Panc1 (cell line): ENCODE measurements at regions not wholly inside any gene's neighbourhood (a gene's known extent, or its start where the extent isn't known, plus 50 kb on each side); places are given as distances from the start of the nearest gene placed in this dataset.

Experiments used
- ATAC-seq: fragments of 200-7000 bp; cut with Tn5 transposase; 2 replicates; pipeline ENCODE4 v1.9.1; 2020; ENCODE audit warnings: mild to moderate bottlenecking, moderate library complexity
- BruUV-seq: library from RNA; stranded (reverse); fragments of 400-500 nt; replicated peaks from 2 replicates; lab custom pipeline; 2021; lab: Mats Ljungman, UMichigan
- CTCF ChIA-PET: fragments of 300-600 bp; sonication (Branson Sonifier 250); formaldehyde crosslinking; loops from one replicate; lab custom pipeline; 2022; ENCODE audit warnings: antibody characterized with exemption; lab: Charles Lee
- POLR2A ChIA-PET: fragments of 300-600 bp; sonication (Branson Sonifier 250); formaldehyde crosslinking; loops from one replicate; lab custom pipeline; 2022; ENCODE audit warnings: antibody characterized with exemption; lab: Charles Lee
- DNase-seq: peaks from one replicate; pipeline ENCODE4 v3.0.0-alpha.2; 2010; ENCODE audit warnings: low read depth, low spot score
- H3K27ac ChIP-seq: 2 replicates; pipeline ENCODE4 v1.5.1; 2011; ENCODE audit warnings: mild to moderate bottlenecking, low read length, inconsistent platforms
- H3K27me3 ChIP-seq: fragments of 200-500 bp; sonication (Bioruptor generic); 2 replicates; pipeline ENCODE4 v1.6.0; 2014; ENCODE audit warnings: low read length, inconsistent platforms; ENCODE audit not compliant: control insufficient read depth, insufficient read depth
- H3K36me3 ChIP-seq: fragments of 200-500 bp; sonication (Bioruptor generic); 2 replicates; pipeline ENCODE4 v1.5.1; 2014; ENCODE audit warnings: inconsistent platforms, mild to moderate bottlenecking, low read length, moderate library complexity; ENCODE audit not compliant: control insufficient read depth, insufficient read depth
- H3K4me1 ChIP-seq: 2 replicates; pipeline ENCODE4 v1.5.1; 2011; ENCODE audit warnings: inconsistent platforms, mild to moderate bottlenecking, low read length, moderate library complexity; ENCODE audit not compliant: control insufficient read depth, insufficient read depth
- H3K4me3 ChIP-seq, 2 experiments: 2 replicates each; pipeline ENCODE4 v1.5.1; 2011 to 2012; ENCODE audit warnings: low read depth in 2 of 2, low read length in 2 of 2, mild to moderate bottlenecking in 2 of 2, inconsistent platforms in 1 of 2, moderate library complexity in 1 of 2
- H3K9me3 ChIP-seq: fragments of 200-500 bp; sonication (Bioruptor generic); 2 replicates; pipeline ENCODE4 v1.5.1; 2014; ENCODE audit warnings: low read depth, mild to moderate bottlenecking, inconsistent platforms, low read length, moderate library complexity; ENCODE audit not compliant: control insufficient read depth, insufficient read depth
- CTCF ChIP-seq: fragments of 450-650 bp; IDR thresholded peaks from 2 replicates; pipeline ENCODE4 v1.5.1; 2017; ENCODE audit warnings: mild to moderate bottlenecking
- POLR2AphosphoS5 ChIP-seq: IDR thresholded peaks from 2 replicates; pipeline ENCODE4 v1.6.1; 2012; ENCODE audit warnings: mild to moderate bottlenecking, low read depth, low read length, moderate library complexity
- SIN3A ChIP-seq: IDR thresholded peaks from 2 replicates; pipeline ENCODE4 v1.6.1; 2012; ENCODE audit warnings: low read depth, mild to moderate bottlenecking, low read length, moderate library complexity, borderline replicate concordance; ENCODE audit not compliant: insufficient read depth
- TCF7L2 ChIP-seq: IDR thresholded peaks from 2 replicates; pipeline ENCODE4 v1.6.1; 2011; ENCODE audit warnings: mild to moderate bottlenecking, low read depth, low read length, inconsistent platforms
- in situ Hi-C: cut with HindIII; loops from 2 replicates; pipeline ENCODE4 v1.10.0; 2016; ENCODE audit warnings: low sequenced_read_pairs, low pct_unique_long_range_greater_than_20kb
- intact Hi-C: fragments of 100-400 bp; cut with micrococcal nuclease; formaldehyde crosslinking; loops from one replicate; pipeline ENCODE4 v1.10.0; 2022; ENCODE audit not compliant: unreplicated experiment
- TF ChIP-seq, protein P1 (sequence below), 2 experiments: IDR thresholded peaks; 2 replicates each; pipeline ENCODE4 v1.6.1; 2011 to 2012; ENCODE audit warnings: low read depth in 2 of 2, control low read depth in 1 of 2, low read length in 1 of 2, mild to moderate bottlenecking in 1 of 2, moderate library complexity in 1 of 2; ENCODE audit not compliant: insufficient read depth in 1 of 2

DNA sequence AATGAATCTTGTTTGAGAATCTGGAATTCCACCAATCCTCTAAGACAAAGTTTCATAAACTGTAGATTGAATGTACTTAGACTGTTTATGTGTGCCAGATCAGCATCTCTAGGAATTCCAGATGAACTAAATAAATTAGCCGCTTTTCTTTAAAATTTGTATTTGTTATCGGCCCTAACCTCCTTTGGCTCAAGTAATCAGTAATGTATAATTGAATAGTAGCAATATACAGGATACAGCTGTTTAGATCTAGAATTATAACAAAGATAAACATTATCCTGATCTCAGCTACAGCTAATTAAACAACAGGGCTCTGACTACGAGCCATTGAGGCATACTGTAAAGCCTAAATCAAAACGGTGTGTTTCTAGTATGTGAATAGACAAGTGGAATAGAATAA is 120.3 kb downstream of the CYB561 start:
- POLR2A ChIA-PET: no interaction called here
- Histone ChIP-seq H3K4me3 (no peak overlapping the region), H3K27ac (no peak overlapping the region), H3K27me3 (no peaks in the 10 kb centered on the region), H3K4me1 (no peaks in the 10 kb centered on the region), H3K9me3 (no peaks in the 10 kb centered on the region), H3K36me3 (no peaks in the 10 kb centered on the region; the same call in 1 of the 2 replicates)
- TF ChIP-seq CTCF: no peak
- TF ChIP-seq POLR2AphosphoS5: no peak
- TF ChIP-seq, protein P1, sequence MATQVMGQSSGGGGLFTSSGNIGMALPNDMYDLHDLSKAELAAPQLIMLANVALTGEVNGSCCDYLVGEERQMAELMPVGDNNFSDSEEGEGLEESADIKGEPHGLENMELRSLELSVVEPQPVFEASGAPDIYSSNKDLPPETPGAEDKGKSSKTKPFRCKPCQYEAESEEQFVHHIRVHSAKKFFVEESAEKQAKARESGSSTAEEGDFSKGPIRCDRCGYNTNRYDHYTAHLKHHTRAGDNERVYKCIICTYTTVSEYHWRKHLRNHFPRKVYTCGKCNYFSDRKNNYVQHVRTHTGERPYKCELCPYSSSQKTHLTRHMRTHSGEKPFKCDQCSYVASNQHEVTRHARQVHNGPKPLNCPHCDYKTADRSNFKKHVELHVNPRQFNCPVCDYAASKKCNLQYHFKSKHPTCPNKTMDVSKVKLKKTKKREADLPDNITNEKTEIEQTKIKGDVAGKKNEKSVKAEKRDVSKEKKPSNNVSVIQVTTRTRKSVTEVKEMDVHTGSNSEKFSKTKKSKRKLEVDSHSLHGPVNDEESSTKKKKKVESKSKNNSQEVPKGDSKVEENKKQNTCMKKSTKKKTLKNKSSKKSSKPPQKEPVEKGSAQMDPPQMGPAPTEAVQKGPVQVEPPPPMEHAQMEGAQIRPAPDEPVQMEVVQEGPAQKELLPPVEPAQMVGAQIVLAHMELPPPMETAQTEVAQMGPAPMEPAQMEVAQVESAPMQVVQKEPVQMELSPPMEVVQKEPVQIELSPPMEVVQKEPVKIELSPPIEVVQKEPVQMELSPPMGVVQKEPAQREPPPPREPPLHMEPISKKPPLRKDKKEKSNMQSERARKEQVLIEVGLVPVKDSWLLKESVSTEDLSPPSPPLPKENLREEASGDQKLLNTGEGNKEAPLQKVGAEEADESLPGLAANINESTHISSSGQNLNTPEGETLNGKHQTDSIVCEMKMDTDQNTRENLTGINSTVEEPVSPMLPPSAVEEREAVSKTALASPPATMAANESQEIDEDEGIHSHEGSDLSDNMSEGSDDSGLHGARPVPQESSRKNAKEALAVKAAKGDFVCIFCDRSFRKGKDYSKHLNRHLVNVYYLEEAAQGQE (IDR thresholded peaks at IDR 0.05; ENCODE audit: insufficient read depth in 1 of 2, low read depth in 2 of 2, low read length in 1 of 2): no peak
- TF ChIP-seq SIN3A: no peak
- no peak for TF ChIP-seq TCF7L2
- no TSS peak for BruUV-seq
- DNase-seq (no peak), ATAC-seq (no peak)
- CTCF ChIA-PET: no interaction called here
- intact Hi-C loops: no loop called here
- in situ Hi-C loops: no loop called here

- POLR2A ChIA-PET: no interaction called here
- in situ Hi-C loops: no loop called here
- no peaks in the 10 kb centered on the region for H3K27me3 ChIP-seq
These were observed 116.2 kb downstream of the CYB561 start for GRCh38 chr17:63329876-63330275.

More at GRCh38 chr17:63329876-63330275, 116.2 kb downstream of the CYB561 start:
- BruUV-seq: no TSS peak
- H3K36me3 ChIP-seq: no peaks in the 10 kb centered on the region
- CTCF ChIA-PET: no interaction called here
- no peak for ATAC-seq
- no peaks in the 10 kb centered on the region for H3K4me1 ChIP-seq
- no peak for DNase-seq
- no peak overlapping the region for H3K4me3 ChIP-seq
- no peak overlapping the region for H3K27ac ChIP-seq
- TF ChIP-seq, protein P1 (IDR thresholded peaks at IDR 0.05; ENCODE audit: insufficient read depth in 1 of 2, low read depth in 2 of 2, low read length in 1 of 2): no peak
- no peak for TF ChIP-seq TCF7L2
- no peak for TF ChIP-seq POLR2AphosphoS5
- TF ChIP-seq SIN3A: no peak
- no peak for TF ChIP-seq CTCF
- no peaks in the 10 kb centered on the region for H3K9me3 ChIP-seq
- intact Hi-C loops: no loop called here
